OCI-LY1 (cell line): ENCODE measurements at regions not wholly inside any gene's neighbourhood (a gene's known extent, or its start where the extent isn't known, plus 50 kb on each side); places are given as distances from the start of the nearest gene placed in this dataset.

Source experiments
- EZH2 ChIP-seq: fragments of 200-600 bp; sonication (generic), shearing (Covaris generic); IDR thresholded peaks from 2 replicates; pipeline ENCODE4 v1.8.0; 2017; ENCODE audit warnings: borderline replicate concordance, mixed run types, mild to moderate bottlenecking, antibody characterized with exemption, low read length, moderate library complexity, mixed read lengths
- TF ChIP-seq, protein P1 (sequence below): fragments of 200-600 bp; sonication (generic), shearing (Covaris generic); IDR thresholded peaks from 2 replicates; pipeline ENCODE4 v1.5.1; 2017; ENCODE audit warnings: mild to moderate bottlenecking, antibody characterized with exemption, low read length, moderate library complexity, mixed read lengths

- TF ChIP-seq, protein P1, sequence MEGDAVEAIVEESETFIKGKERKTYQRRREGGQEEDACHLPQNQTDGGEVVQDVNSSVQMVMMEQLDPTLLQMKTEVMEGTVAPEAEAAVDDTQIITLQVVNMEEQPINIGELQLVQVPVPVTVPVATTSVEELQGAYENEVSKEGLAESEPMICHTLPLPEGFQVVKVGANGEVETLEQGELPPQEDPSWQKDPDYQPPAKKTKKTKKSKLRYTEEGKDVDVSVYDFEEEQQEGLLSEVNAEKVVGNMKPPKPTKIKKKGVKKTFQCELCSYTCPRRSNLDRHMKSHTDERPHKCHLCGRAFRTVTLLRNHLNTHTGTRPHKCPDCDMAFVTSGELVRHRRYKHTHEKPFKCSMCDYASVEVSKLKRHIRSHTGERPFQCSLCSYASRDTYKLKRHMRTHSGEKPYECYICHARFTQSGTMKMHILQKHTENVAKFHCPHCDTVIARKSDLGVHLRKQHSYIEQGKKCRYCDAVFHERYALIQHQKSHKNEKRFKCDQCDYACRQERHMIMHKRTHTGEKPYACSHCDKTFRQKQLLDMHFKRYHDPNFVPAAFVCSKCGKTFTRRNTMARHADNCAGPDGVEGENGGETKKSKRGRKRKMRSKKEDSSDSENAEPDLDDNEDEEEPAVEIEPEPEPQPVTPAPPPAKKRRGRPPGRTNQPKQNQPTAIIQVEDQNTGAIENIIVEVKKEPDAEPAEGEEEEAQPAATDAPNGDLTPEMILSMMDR = no peak
- no peak for TF ChIP-seq EZH2
These were observed 1002.0 kb downstream of the OTOL1 start for GRCh38 chr3:162498626-162499025.
